ENCODE measurements at regions not wholly inside any gene's neighbourhood (a gene's known extent, or its start where the extent isn't known, plus 50 kb on each side); places are given as distances from the start of the nearest gene placed in this dataset.
"Not testable (repeated sequence)": the region's sequence is repeated elsewhere in the genome, so short reads cannot be mapped to it uniquely, and the experiment has no call there.

DNA sequence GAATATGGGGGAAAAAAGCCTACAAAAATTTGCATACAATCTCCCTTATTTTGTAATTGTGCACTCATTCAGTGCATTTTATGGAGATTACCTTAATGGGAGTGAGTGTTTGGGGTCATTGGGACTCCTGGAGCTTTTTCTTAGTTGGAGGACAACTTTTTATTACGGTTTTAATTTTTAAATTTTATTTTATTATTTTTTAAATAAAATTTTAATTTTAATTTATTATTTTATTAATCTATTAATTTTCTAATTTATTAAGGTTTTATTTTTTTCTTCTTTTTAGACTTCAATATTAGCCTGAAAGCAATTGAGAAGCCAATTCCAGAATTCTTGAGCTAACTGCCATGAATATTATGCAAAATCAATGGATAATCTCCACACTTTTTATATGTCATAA is 355.0 kb downstream of the SOCS6 start:
- no peak for DNase-seq

DNA sequence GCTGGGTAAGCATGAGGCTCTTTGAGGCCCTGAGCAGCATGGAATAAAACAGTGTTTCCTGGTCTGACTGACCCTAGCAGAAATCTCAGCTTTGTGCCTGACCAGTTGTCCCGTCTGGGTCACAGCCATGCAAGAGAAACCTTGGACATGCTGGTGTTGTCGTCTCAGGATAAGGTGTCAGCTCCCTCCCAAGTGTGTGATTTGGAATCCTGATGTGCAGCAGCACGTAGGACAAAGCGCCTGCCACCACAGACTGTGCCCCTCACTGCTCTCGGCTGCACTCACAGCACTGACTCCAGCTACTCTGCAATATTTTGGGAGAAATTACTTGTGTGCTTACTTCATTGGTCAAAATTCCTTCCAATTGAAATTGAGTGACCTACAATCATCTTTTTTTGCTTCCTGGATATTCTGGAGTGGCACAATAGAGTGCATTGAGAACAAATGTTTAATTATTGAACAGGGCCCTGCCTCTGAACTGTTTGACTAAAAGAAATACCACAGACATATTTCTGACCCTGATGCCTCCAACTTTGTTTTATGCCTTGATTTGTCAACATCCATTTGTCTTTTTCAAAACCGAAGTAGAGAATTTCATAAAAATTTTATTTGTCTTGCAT is 352.4 kb downstream of the SOCS6 start:
- DNase-seq = no peak

DNA sequence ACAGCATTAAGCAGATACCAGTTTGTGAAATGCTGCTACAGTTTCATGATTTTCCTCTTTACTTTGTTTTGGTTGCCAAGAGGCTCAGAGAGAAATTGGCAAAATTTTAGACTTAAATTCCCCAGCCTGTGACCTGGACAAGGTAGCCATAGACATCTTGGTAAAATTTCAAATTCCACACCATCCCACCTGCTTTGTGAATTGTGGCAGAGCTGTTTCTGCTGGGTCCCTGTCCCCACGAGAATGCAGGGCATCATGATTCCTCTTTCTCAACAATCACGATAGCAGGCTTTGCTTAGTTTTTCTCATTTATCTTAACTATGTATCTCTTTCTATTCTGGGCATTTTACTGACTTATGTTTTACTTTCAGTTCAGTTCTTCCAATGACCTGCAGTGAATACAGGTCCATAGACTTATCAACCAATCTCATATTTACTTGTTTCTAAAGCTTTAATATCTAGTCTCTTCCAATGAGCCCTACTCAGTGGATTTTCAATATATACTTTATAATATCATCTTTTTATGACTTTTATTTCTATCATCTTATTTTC is 351.6 kb downstream of the SOCS6 start:
- DNase-seq = no peak

DNA sequence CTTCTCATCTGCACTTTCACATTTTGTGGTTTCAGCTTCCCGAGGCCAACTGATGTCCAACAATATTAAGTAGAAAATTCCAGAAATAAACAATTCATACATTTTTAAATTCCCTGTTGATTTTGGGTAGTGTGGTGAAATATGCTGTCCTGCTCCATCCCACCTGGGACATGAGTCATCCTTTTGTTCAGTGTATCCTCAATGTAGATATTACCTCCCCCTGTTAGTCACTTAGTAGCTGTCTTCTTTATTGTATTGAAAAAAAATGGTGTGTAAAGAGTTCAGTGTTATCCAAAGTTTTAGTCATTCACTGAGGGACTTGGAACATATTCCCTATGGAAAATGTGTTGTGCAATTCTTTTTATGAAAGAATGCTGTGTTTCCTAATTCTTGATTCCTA is 348.1 kb downstream of the SOCS6 start:
- DNase-seq = no peak

DNA sequence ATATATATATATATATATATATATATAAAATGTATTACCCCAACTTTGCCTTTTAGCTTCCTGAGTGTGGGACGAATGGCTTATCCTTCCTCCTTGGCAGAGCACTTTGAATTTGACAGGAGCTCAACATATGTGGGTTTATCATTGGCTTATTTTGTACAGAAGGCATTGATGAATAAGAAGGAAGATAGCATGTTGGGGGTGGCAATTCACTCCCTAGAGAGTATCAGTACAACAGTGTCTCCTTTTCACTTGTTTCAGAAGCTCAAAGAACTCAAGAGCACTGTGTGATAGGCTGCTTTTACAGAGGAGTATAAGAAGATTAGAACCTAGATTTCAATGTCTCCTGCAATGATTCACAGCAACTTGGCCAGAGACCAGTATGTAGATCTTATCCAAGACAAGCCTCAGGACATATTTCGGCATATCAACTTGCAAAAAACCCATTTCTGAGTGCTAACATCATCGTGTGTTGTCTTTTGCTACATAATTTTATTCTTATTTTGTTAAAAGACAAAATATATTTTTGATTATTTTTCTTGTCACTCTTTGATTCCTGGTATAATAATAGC is 345.8 kb downstream of the SOCS6 start:
- DNase-seq = no peak

DNA sequence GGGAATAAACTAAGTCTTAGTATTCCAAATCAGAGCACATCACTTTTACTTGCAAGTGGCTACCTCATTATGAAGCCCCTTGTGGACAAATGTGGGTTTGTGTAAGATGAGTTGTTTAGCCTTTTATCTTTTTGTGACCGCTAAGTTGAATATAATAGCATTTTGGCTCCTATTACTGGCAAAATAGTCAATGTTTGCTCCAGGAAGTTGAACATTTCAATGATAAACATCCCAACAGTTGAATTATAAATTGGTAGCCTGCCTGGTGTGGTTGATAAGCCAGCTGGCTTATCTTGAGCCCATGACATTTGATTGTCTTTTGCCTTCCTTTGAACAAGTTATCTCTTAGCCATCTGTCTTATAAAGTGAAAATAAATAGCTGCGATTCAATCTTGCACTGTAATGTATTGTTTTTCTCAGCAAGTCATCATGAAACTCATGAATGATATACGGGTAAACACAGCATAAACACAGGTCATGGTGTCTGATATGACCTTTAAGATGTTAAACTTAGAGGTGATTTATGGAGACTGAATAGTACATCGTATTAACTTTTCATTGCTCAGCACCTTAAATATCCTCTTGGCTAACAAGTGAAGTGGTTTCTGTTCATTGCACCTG is 338.4 kb downstream of the SOCS6 start:
- no peak for DNase-seq

DNA sequence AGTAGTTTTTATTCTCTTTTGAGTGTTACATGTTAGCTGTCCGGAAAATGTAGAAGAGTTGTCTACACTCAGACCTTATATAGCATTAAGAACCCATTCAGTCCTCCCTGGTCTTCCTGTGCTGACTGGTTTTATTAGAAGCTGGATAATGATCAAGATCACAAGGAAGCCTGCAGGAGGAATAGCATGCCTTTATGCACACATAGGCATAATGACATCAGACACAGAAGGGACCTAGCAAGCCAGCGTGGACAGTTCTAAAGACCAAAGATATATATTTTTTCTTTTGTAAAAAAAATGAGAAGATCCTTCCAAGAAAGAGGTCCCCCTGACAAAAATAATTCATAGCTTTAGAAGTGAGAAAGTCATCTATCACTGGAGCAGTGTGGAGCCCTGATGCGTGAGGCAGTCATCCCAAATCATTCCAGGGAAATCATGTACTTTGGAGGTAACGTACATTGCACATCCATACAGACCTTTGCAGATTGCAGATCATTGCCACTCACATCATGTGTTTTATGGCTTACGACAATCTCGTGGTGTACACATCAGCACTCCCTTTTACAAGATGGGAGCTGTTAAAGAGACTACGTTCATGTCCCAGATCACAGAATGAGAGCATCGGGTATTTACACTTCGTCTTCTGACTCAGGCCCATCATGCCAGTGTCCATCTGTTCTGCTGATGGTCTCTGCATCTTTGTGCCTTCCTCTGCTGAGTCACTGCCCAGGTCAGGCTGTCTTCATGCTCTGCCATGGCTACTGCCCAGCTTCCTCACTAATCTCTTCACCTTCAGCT is 334.0 kb downstream of the SOCS6 start:
- no peak for DNase-seq

DNA sequence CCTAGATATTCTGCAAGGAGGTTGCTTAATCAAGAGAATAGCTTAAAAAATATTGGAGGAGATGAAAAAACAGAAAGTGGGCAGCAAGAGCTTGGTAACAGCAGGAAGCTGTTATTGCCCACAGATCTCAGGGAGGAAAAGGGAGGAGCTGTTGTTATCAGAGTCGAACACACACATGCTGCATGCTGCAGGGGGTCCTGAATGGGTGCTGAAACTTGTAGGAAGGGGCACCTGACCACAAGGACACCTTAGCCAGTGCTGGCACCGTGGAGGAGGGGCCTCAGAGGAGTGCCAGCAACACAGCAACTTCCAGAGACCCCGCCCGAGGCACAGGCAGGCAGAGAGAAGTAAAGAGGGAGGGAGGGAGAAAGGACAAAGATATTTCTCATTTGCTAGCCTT is 332.9 kb downstream of the SOCS6 start:
- no peak for DNase-seq

DNA sequence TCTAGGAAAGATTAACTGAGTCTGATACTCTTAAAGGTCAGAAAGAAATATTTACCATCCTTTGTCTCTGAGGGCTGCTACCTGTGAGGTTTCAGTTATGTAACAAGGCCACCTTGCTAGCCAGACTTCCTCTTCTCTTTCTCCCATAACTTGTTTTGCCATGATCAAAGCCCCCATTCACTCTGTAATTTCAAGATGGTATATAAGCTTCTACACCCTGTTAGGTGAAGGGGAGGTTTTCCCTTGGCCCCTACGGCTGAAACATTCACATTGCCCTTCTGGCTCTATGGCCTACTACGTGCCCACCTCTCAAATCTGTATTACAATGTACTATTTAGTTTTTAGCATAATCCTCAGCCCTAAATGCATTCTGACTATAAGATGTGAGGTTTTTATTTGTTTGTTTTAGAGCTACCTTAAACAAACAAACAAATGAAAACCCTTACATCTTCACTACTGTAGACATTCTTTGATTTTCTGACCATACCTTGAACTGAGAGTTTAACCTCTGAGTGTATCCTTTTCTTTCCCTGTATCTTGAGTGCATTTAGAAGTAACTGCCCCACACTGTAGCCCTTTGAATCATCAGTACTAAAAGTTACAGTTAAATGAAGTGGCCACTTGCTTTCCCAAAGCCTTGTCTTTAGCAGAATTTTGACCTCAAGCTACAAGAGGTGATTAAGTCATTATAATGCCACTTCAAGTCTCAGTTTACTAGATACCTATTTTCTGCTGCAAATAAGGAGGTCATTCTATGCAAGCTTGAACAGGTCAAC is 332.2 kb downstream of the SOCS6 start:
- no peak for DNase-seq

DNA sequence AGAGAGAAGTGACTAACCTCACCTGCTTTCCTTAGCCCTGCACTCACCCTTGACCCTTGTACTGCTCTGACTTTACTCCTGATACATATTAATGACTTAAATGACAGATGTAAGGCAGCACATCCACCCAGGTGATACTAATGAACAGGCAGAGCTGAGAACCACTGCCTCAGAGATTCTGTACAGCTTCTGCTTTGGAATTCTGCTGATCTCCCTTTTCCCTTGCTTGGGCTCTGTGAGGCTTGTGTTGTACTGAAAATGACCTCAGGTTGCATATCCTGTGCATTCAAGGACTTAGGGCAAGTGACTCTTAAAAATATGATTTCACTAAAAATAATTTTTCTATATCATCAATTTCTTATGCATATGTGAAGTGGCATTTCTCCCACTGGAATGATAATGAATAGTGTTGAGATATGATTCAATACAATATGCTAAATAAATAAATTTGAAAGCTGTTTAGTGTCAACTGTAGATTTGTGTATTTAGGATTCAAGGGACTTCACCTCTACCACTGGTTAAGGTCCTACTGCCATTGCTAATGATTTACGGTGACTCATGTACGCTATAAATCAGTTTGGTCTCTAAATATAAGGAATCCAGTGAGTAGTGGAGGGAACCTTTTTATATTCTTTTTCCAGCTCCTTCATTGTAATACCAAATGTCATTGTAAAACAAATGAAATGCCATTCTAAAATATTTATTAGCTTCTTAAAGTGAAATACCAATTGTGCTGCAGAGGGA is 328.3 kb downstream of the SOCS6 start:
- no peak for DNase-seq

DNA sequence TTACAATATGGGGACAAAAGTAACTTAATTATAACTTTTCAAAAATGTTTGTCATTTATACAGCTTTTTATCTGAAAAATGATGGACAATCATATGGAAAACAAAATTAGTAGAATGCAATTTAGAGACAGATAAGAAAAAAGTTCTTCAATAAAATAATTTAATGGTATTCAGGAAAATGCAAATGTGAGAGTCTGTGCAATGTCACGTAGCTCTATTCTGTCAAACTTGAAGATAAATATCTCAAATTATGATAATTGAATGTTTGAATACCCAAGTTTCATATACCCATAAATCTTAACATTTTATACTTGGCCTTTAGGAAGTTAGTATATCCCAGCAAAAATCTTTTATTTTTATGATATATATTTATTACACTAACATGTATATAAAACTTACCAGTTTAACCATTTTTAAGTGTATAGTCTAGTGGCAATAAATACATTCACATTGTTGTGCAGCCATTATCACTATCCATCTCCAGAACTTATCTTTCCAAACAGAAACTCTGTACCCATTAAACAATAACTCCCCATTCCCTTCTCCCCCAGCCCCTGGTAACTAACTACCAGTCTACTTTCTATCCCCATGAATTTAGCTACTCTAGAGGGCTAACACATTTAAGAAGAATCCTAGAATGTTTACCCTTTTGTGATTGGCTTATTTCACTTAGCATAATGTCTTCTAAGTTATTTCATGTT is 311.5 kb downstream of the SOCS6 start:
- DNase-seq = no peak

DNA sequence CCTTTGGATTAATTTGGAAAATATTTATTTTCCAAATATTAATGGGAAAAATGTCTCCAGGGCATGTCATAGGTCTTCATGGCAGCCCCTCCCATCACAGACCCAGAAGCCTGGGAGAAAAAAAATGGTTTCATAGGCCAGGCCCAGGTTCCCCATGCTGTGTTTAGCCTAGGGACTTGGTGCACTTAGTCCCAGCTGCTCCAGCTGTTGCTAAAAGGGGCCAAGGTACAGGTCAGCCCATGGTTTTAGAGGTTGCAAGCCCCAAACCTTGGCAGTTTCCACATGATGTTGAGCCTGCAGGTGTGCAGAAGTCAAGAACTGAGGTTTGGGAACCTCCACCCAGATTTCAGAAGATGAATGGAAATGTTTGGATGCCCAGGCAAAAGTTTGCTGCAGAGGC is 309.6 kb downstream of the SOCS6 start:
- DNase-seq = no peak

DNA sequence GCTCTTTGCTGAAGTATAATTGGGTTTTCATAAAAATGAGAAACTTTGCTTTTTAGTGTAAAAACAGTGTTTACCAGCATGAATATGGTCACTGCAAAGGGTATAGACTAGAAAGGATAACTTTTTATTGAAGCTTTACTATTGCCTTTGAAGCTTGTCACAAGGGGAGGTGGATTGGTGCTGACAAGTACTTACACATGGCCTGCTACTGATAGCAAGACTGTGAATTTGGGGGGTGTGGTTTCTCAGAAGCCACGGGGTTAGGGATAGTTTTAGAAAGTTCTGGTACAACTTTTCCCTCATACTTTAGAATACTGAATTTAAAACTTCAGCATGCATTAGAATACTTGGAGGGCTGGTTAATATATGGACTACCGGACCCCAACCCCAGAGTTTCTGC is 294.1 kb downstream of the SOCS6 start:
- no peak for DNase-seq

DNA sequence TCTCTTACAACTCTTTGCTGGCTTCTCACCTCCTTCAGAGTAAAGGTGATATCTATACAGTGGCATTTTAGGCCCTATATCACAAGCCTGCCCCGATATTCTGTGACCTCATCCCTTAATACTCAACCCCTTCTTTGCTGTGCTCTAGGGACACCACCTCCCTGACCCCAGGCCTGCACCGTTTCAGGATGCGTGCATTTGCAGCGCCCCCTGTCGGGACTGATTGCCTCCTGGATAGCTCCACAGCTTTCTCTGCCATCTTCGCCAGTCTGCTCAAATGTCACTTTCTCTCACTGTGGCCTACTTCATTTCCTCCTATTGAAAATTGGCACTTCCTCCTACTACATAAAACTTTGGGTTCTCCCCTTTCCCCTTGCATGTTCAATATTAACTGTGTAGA is 289.6 kb downstream of the SOCS6 start:
- DNase-seq = peak; percentile 5 to 6

DNA sequence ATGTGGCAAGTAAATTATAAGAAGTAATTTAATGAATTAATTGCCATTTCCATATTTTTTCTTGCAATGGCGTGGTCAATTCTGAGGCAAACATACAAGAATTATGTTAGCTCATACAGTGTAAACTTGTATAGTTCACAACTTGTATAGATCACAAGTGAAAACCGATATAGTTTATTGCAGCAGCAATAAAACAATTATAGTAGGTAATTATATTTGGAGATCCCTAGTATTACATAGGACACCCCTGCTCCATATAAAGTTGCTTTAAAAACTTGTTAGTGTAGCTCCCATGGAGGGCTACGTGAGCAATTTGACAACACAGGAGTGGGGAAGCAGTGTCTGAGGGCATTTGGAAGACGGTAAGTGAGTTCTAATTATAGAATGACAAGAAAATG is 288.2 kb downstream of the SOCS6 start:
- DNase-seq = no peak

DNA sequence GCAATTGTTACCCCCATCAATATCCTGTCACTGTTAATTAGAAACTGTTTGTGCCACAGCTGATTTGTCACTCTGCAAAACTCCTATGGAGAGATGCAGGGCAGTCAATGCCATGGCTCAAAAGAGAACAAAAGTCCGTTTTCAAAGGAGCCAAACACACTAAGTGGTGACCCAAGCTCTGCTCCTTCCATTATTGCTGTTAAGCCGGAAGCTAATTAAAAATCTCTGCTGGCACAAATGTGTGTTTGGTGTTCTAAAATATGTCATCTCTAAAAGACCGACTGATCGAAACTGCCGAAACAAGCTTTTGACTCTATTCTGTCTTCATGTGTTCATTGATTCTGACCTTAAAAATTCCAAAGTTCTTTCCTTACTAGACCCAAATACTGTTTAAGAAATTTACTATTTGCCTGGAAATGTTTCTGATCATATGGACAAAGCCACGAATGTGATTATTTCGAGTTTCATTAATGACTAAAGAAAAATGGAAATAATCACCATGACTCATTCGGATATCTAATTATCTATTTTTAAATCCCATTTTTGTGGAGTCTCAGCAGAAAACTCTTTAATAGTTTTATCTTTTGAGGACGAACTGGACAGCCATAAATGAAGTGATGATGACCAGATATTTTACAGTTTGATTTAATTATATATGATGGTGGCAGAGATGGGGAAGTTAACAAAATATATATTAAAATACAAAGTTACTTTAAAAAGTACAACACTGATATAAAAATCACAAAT is 287.6 kb downstream of the SOCS6 start:
- DNase-seq = no peak

DNA sequence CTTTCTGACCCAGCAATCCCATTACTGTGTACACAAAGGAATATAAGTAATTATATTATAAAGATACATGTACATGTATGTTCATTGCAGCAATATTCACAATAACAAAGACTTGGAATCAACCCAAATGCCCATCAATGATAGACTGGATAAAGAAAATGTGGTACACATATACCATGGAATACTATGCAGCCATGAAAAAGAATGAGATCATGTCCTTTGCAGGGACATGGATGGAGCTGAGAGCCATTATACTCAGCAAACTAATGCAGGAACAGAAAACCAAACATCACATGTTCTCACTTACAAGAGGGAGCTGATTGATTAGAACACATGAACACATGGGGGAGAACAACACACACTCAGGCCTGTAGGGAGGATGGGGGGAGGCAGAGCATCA is 286.1 kb downstream of the SOCS6 start:
- not testable (repeated sequence) for DNase-seq

DNA sequence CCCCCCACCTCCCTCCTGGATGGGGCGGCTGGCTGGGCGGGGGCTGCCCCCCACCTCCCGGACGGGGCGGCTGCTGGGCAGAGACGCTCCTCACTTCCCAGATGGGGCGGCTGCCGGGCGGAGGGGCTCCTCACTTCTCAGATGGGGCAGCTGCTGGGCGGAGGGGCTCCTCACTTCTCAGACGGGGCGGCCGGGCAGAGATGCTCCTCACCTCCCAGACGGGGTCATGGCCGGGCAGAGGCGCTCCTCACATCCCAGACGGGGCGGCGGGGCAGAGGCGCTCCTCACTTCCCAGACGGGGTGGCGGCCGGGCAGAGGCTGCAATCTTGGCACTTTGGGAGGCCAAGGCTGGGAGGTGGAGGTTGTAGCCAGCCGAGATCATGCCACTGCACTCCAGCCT is 280.8 kb downstream of the SOCS6 start:
- not testable (repeated sequence) for DNase-seq

DNA sequence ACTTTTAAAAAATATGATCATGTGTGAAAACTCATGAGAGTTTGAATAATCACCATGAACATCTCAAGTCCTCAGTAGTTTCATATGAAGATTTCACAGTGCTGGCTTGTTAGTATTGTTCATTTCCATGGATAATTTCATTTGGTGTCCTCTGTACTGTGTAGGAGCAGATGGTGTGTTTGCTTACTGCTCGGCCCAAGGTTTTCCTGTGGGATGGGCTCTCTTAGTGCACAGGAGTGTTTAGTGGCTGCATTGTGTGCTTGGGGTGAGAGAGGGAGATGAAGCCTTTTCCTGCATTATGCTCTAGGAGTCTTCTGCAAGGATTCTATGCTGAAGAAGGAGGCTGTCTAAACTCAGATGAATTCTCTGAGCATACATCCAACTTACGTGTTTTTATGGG is 270.6 kb downstream of the SOCS6 start:
- no peak for DNase-seq

DNA sequence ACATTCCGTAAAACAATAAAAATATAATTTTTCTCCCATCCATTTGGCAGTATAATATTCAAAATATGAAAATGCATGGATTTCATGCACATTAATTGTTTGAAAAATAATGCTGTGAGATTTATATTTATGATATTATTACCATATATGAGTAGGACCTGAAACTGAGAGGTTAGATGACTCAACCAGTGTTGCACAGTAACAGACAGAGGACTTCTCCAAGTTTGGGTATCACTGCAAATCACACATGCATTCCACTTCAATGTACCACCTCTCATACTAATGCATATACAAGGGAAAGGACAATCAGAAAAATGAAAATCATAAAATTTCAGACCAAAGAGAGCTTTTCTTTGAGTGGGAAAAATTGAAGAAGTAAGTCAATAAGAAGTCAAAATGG is 269.5 kb downstream of the SOCS6 start:
- DNase-seq = no peak
